ENCODE measurements at regions not wholly inside any gene's neighbourhood (a gene's known extent, or its start where the extent isn't known, plus 50 kb on each side); places are given as distances from the start of the nearest gene placed in this dataset.
A peak's percentile ranks its signal among the peaks of the same experiment; 100 is the strongest.

- TF ChIP-seq CTCF (IDR thresholded peaks at IDR 0.05), result peak; percentile 37
Observed at GRCh38 chr1:224851848-224852261, 77.6 kb upstream of the DNAH14 start.

- peak; percentile 88 for TF ChIP-seq CTCF (IDR thresholded peaks at IDR 0.05)
Observed at GRCh38 chr1:224852901-224853568, 76.4 kb upstream of the DNAH14 start.

- no peak for TF ChIP-seq CTCF (IDR thresholded peaks at IDR 0.05)
Observed at GRCh38 chr1:224856973-224857372, 72.5 kb upstream of the DNAH14 start.

- TF ChIP-seq CTCF (IDR thresholded peaks at IDR 0.05), result no peak
Observed at GRCh38 chr1:224859651-224860050, 69.8 kb upstream of the DNAH14 start.

GRCh38 chr1:224860488-224861338 lies 68.8 kb upstream of the DNAH14 start:
- no peak for TF ChIP-seq CTCF (IDR thresholded peaks at IDR 0.05)

- no peak for TF ChIP-seq CTCF (IDR thresholded peaks at IDR 0.05)
Observed at GRCh38 chr1:224861339-224861716, 68.1 kb upstream of the DNAH14 start.

- TF ChIP-seq CTCF (IDR thresholded peaks at IDR 0.05), result no peak
Observed at GRCh38 chr1:224863486-224863885, 66.0 kb upstream of the DNAH14 start.
